ENCODE measurements at regions not wholly inside any gene's neighbourhood (a gene's known extent, or its start where the extent isn't known, plus 50 kb on each side); places are given as distances from the start of the nearest gene placed in this dataset.

DNA sequence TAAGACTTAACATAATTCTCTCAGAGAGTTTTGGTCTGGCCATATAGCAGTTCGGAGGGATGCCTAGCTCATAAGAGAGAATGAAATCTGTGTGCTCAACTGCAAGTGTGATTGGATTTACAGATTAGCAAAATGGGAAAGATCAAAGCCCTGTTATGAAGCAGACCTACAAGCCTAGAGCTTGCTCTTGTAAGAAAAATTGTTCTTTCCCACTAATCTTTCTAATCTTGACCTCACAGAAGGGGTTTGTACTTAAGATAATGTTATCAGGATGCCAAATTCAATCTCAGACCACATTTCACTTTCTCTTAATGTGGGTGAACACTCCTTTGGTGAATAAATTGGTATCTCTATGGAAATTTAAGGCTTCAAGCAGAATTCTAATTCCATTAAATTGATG, 267.2 kb downstream of the RAB38 start:
- TF ChIP-seq, protein P1, sequence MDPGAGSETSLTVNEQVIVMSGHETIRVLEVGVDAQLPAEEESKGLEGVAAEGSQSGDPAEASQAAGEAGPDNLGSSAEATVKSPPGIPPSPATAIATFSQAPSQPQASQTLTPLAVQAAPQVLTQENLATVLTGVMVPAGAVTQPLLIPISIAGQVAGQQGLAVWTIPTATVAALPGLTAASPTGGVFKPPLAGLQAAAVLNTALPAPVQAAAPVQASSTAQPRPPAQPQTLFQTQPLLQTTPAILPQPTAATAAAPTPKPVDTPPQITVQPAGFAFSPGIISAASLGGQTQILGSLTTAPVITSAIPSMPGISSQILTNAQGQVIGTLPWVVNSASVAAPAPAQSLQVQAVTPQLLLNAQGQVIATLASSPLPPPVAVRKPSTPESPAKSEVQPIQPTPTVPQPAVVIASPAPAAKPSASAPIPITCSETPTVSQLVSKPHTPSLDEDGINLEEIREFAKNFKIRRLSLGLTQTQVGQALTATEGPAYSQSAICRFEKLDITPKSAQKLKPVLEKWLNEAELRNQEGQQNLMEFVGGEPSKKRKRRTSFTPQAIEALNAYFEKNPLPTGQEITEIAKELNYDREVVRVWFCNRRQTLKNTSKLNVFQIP (CRISPR knock-in tag; IDR thresholded peaks at IDR 0.05; ENCODE audit: borderline replicate concordance, low read depth), result no peak
- TF ChIP-seq, protein P2, sequence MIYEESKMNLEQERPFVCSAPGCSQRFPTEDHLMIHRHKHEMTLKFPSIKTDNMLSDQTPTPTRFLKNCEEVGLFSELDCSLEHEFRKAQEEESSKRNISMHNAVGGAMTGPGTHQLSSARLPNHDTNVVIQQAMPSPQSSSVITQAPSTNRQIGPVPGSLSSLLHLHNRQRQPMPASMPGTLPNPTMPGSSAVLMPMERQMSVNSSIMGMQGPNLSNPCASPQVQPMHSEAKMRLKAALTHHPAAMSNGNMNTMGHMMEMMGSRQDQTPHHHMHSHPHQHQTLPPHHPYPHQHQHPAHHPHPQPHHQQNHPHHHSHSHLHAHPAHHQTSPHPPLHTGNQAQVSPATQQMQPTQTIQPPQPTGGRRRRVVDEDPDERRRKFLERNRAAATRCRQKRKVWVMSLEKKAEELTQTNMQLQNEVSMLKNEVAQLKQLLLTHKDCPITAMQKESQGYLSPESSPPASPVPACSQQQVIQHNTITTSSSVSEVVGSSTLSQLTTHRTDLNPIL (CRISPR knock-in tag; IDR thresholded peaks at IDR 0.05; ENCODE audit: low read depth), result no peak
- TF ChIP-seq ARNTL (CRISPR knock-in tag; IDR thresholded peaks at IDR 0.05; ENCODE audit: borderline replicate concordance, low read depth) (no peak), ESRRG (CRISPR knock-in tag; IDR thresholded peaks at IDR 0.05) (no peak)
